Endothelial cell (in vitro differentiated cells): ENCODE measurements at regions not wholly inside any gene's neighbourhood (a gene's known extent, or its start where the extent isn't known, plus 50 kb on each side); places are given as distances from the start of the nearest gene placed in this dataset.

Experiments
- DNase-seq: peaks from one replicate; pipeline ENCODE4 v3.0.0; 2021; ENCODE audit warnings: low spot score
- H3K27ac Mint-ChIP-seq: one replicate; pipeline ENCODE4 v1.8.0; 2021; ENCODE audit warnings: mixed read lengths, inconsistent platforms; ENCODE audit not compliant: unreplicated experiment
- H3K27me3 Mint-ChIP-seq: one replicate; pipeline ENCODE4 v1.8.0; 2021; ENCODE audit warnings: mild to moderate bottlenecking, moderate library complexity, mixed read lengths, inconsistent platforms; ENCODE audit not compliant: unreplicated experiment
- H3K36me3 Mint-ChIP-seq: one replicate; pipeline ENCODE4 v1.8.0; 2021; ENCODE audit warnings: mild to moderate bottlenecking, low read depth, mixed read lengths, inconsistent platforms; ENCODE audit not compliant: unreplicated experiment
- H3K4me1 Mint-ChIP-seq: one replicate; pipeline ENCODE4 v1.8.0; 2021; ENCODE audit warnings: mild to moderate bottlenecking, mixed read lengths, inconsistent platforms; ENCODE audit not compliant: unreplicated experiment
- H3K4me3 Mint-ChIP-seq: one replicate; pipeline ENCODE4 v1.8.0; 2021; ENCODE audit warnings: mild to moderate bottlenecking, mixed read lengths, inconsistent platforms; ENCODE audit not compliant: unreplicated experiment
- H3K9me3 Mint-ChIP-seq: one replicate; pipeline ENCODE4 v1.8.0; 2021; ENCODE audit warnings: mixed read lengths, inconsistent platforms; ENCODE audit not compliant: unreplicated experiment
- CTCF ChIP-seq: fragments of 200-600 bp; sonication (generic); IDR thresholded peaks from one replicate; pipeline ENCODE4 v1.5.0; 2021; ENCODE audit warnings: antibody characterized with exemption; ENCODE audit not compliant: unreplicated experiment

GRCh38 chr1:81172483-81172882 is 628.3 kb upstream of the ADGRL2 start:
- Mint-ChIP-seq H3K27ac (no peak overlapping the region), H3K27me3 (no peaks in the 10 kb centered on the region), H3K36me3 (no peaks in the 10 kb centered on the region), H3K9me3 (no peaks in the 10 kb centered on the region), H3K4me1 (no peaks in the 10 kb centered on the region), H3K4me3 (no peak overlapping the region)
- no peak for DNase-seq
- TF ChIP-seq CTCF, result no peak

- DNase-seq, result no peak
Measured at GRCh38 chr1:81170721-81171120, 630.0 kb upstream of the ADGRL2 start.

GRCh38 chr1:81165963-81166362 is 634.8 kb upstream of the ADGRL2 start:
- DNase-seq, result no peak
- H3K27ac Mint-ChIP-seq, result no peak overlapping the region
- no peak for TF ChIP-seq CTCF
- no peak overlapping the region for H3K4me3 Mint-ChIP-seq
- no peaks in the 10 kb centered on the region for H3K4me1 Mint-ChIP-seq
- no peaks in the 10 kb centered on the region for H3K36me3 Mint-ChIP-seq
- no peaks in the 10 kb centered on the region for H3K9me3 Mint-ChIP-seq
- no peaks in the 10 kb centered on the region for H3K27me3 Mint-ChIP-seq

More at GRCh38 chr1:81170721-81171120, 630.0 kb upstream of the ADGRL2 start:
- no peaks in the 10 kb centered on the region for H3K27me3 Mint-ChIP-seq
- no peak overlapping the region for H3K27ac Mint-ChIP-seq
- no peaks in the 10 kb centered on the region for H3K36me3 Mint-ChIP-seq
- H3K9me3 Mint-ChIP-seq, result no peaks in the 10 kb centered on the region
- H3K4me3 Mint-ChIP-seq, result no peak overlapping the region
- no peak for TF ChIP-seq CTCF
- no peaks in the 10 kb centered on the region for H3K4me1 Mint-ChIP-seq

- H3K36me3 Mint-ChIP-seq, result no peaks in the 10 kb centered on the region
- no peak overlapping the region for H3K27ac Mint-ChIP-seq
- H3K9me3 Mint-ChIP-seq, result no peaks in the 10 kb centered on the region
- H3K4me3 Mint-ChIP-seq, result no peak overlapping the region
- no peaks in the 10 kb centered on the region for H3K27me3 Mint-ChIP-seq
- no peak for TF ChIP-seq CTCF
- no peak for DNase-seq
- no peaks in the 10 kb centered on the region for H3K4me1 Mint-ChIP-seq
Measured at GRCh38 chr1:81160696-81161095, 640.0 kb upstream of the ADGRL2 start.

- no peaks in the 10 kb centered on the region for H3K4me1 Mint-ChIP-seq
- H3K27ac Mint-ChIP-seq, result no peak overlapping the region
- H3K27me3 Mint-ChIP-seq, result no peaks in the 10 kb centered on the region
- H3K9me3 Mint-ChIP-seq, result no peaks in the 10 kb centered on the region
- no peaks in the 10 kb centered on the region for H3K36me3 Mint-ChIP-seq
- no peak for TF ChIP-seq CTCF
- DNase-seq, result no peak
- H3K4me3 Mint-ChIP-seq, result no peak overlapping the region
Measured at GRCh38 chr1:81158592-81158991, 642.1 kb upstream of the ADGRL2 start.
